ENCODE measurements at regions not wholly inside any gene's neighbourhood (a gene's known extent, or its start where the extent isn't known, plus 50 kb on each side); places are given as distances from the start of the nearest gene placed in this dataset.

- intact Hi-C loops (cut with micrococcal nuclease) (no loop called here), in situ Hi-C loops (cut with MboI) (no loop called here)
These were observed 1301.5 kb upstream of the ATXN8OS start for GRCh38 chr13:68806125-68806524.

GRCh38 chr13:68784275-68784674, 1323.4 kb upstream of the ATXN8OS start:
- POLR2A ChIA-PET: no interaction called here
- Histone ChIP-seq H2AFZ (ENCODE audit: low read depth, low read length) (no peak overlapping the region), H3K9me3 (replicated peaks; ENCODE audit: control insufficient read depth, insufficient read depth, low read depth, low read length) (no peaks in the 10 kb centered on the region), H3K4me3 (no peak overlapping the region), H3K9ac (ENCODE audit: insufficient read depth in 1 of 2, low read depth in 2 of 2, low read length in 2 of 2) (no peak overlapping the region), H3K36me3 (ENCODE audit: control insufficient read depth, insufficient read depth, low read length) (no peaks in the 10 kb centered on the region), H3K9me1 (ENCODE audit: control insufficient read depth, insufficient read depth, low read length) (no peaks in the 10 kb centered on the region), H3K79me2 (ENCODE audit: control insufficient read depth, insufficient read depth, low read length) (no peaks in the 10 kb centered on the region), H3K4me1 (replicated peaks in 1 of 2; ENCODE audit: control insufficient read depth in 2 of 2, insufficient read depth in 2 of 2, low read length in 2 of 2) (no peaks in the 10 kb centered on the region), H3K27me3 (ENCODE audit: control insufficient read depth in 2 of 2, insufficient read depth in 2 of 2, low read length in 2 of 2) (no peaks in the 10 kb centered on the region), H3K4me2 (ENCODE audit: insufficient read depth, low read length) (no peak overlapping the region), H4K20me1 (replicated peaks; ENCODE audit: control insufficient read depth, insufficient read depth, low read length) (no peaks in the 10 kb centered on the region), H3K27ac (ENCODE audit: extremely low read depth, low read depth, low read length) (no peak overlapping the region)
- FAIRE-seq (no peak), ATAC-seq (no peak), DNase-seq (ENCODE audit: extremely low read depth in 1 of 4, low spot score in 3 of 4) (peak in 1 of 4 experiments; percentile 1)
- TF ChIP-seq, protein P1, sequence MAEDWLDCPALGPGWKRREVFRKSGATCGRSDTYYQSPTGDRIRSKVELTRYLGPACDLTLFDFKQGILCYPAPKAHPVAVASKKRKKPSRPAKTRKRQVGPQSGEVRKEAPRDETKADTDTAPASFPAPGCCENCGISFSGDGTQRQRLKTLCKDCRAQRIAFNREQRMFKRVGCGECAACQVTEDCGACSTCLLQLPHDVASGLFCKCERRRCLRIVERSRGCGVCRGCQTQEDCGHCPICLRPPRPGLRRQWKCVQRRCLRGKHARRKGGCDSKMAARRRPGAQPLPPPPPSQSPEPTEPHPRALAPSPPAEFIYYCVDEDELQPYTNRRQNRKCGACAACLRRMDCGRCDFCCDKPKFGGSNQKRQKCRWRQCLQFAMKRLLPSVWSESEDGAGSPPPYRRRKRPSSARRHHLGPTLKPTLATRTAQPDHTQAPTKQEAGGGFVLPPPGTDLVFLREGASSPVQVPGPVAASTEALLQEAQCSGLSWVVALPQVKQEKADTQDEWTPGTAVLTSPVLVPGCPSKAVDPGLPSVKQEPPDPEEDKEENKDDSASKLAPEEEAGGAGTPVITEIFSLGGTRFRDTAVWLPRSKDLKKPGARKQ (CRISPR knock-in tag; IDR thresholded peaks at IDR 0.05): no peak
- TF ChIP-seq SRF (CRISPR knock-in tag; IDR thresholded peaks at IDR 0.05): peak in 1 of 2 experiments; percentile 82; a peak in 2 of 4 replicates
- in situ Hi-C loops (cut with MboI) (no loop called here), intact Hi-C loops (cut with micrococcal nuclease) (no loop called here)
- BruUV-seq (replicated peaks): no TSS peak
- CTCF ChIA-PET (ENCODE audit: low intra/inter-chr PET ratio): no interaction called here

More at GRCh38 chr13:68806125-68806524, 1301.5 kb upstream of the ATXN8OS start:
- FAIRE-seq (no peak), DNase-seq (ENCODE audit: extremely low read depth in 1 of 4, low spot score in 3 of 4) (no peak), ATAC-seq (no peak)
- no TSS peak for BruUV-seq (replicated peaks)
- H3K79me2 ChIP-seq (ENCODE audit: control insufficient read depth, insufficient read depth, low read length): no peaks in the 10 kb centered on the region
- H3K9me1 ChIP-seq (ENCODE audit: control insufficient read depth, insufficient read depth, low read length): no peaks in the 10 kb centered on the region
- no peaks in the 10 kb centered on the region for H3K27me3 ChIP-seq (ENCODE audit: control insufficient read depth in 2 of 2, insufficient read depth in 2 of 2, low read length in 2 of 2)
- no peaks in the 10 kb centered on the region for H3K9me3 ChIP-seq (replicated peaks; ENCODE audit: control insufficient read depth, insufficient read depth, low read depth, low read length)
- no peak overlapping the region for H3K27ac ChIP-seq (ENCODE audit: extremely low read depth, low read depth, low read length)
- CTCF ChIA-PET (ENCODE audit: low intra/inter-chr PET ratio): no interaction called here
- no peak for TF ChIP-seq PHTF2 (CRISPR knock-in tag; IDR thresholded peaks at IDR 0.05)
- no peak for TF ChIP-seq ZNF165 (CRISPR knock-in tag; IDR thresholded peaks at IDR 0.05; ENCODE audit: borderline replicate concordance)
- no peaks in the 10 kb centered on the region for H3K4me1 ChIP-seq (replicated peaks in 1 of 2; ENCODE audit: control insufficient read depth in 2 of 2, insufficient read depth in 2 of 2, low read length in 2 of 2)
- H4K20me1 ChIP-seq (replicated peaks; ENCODE audit: control insufficient read depth, insufficient read depth, low read length): no peaks in the 10 kb centered on the region
- H3K4me2 ChIP-seq (ENCODE audit: insufficient read depth, low read length): no peak overlapping the region
- H2AFZ ChIP-seq (ENCODE audit: low read depth, low read length): no peak overlapping the region
- 0% methylated on average over 2 of the region's 2 CpGs for WGBS (ENCODE audit: insufficient coverage, low coverage, missing lambda C conversion rate)
- no peak overlapping the region for H3K9ac ChIP-seq (ENCODE audit: insufficient read depth in 1 of 2, low read depth in 2 of 2, low read length in 2 of 2)
- no peaks in the 10 kb centered on the region for H3K36me3 ChIP-seq (ENCODE audit: control insufficient read depth, insufficient read depth, low read length)
- no peak overlapping the region for H3K4me3 ChIP-seq
- POLR2A ChIA-PET: no interaction called here

Data from K562 (cell line).